HG02678 (cell line): ENCODE measurements at regions not wholly inside any gene's neighbourhood (a gene's known extent, or its start where the extent isn't known, plus 50 kb on each side); places are given as distances from the start of the nearest gene placed in this dataset.
"Not testable (repeated sequence)": the region's sequence is repeated elsewhere in the genome, so short reads cannot be mapped to it uniquely, and the experiment has no call there.

Experiments
- ATAC-seq: cut with Tn5 transposase; IDR thresholded peaks from one replicate; pipeline ENCODE4 v1.9.1; 2021; ENCODE audit warnings: mild to moderate bottlenecking, moderate library complexity; ENCODE audit not compliant: unreplicated experiment

DNA sequence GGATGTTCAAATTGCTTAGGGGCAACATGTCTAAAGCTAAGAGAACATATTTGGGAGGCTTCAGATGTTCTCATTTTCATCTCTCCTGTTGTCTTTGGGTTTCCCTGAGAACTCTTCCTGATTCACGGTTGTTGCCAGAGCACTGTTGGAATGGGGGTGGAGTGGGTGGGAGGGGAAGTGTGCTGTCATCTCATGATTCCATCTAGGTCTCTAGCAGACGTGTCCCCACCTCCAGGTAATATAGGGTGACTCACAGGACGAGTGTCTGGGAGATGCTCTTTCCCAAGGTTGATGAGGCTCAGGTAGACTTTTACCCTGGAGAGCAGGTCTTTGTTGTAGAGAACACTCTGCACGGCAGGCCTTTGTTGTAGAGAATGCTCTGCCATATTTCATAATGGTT, 636.9 kb downstream of the QKI start:
- no peak for ATAC-seq

- no peak for ATAC-seq
Observed at GRCh38 chr6:164049517-164049988, 635.0 kb downstream of the QKI start.

- ATAC-seq = no peak
Observed at GRCh38 chr6:164048840-164049516, 634.5 kb downstream of the QKI start.

GRCh38 chr6:164045082-164045481, 630.6 kb downstream of the QKI start:
- ATAC-seq = no peak

GRCh38 chr6:164043656-164044055, 629.1 kb downstream of the QKI start:
- not testable (repeated sequence) for ATAC-seq

GRCh38 chr6:164042212-164042611, 627.7 kb downstream of the QKI start:
- no peak for ATAC-seq

DNA sequence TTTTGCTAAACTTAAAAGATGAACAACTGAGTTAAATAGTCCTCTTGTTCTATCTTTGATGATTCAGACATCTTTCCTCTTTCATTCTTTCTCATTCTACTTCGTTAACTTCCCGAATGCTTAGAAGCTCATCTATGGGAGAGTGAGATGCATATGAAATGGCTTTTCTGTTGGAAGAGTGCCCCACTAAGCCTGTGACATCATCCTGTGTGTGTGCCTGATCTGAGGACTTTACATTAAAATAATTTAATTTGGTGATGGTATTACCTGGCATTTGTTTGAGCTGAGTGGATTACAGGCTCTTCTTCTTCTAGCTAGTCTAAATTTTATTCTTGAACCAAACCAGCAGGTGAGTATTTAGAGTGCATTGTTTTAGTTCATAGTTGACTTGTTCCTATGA, 626.5 kb downstream of the QKI start:
- no peak for ATAC-seq

- ATAC-seq = no peak
Observed at GRCh38 chr6:164039954-164040375, 625.4 kb downstream of the QKI start.

DNA sequence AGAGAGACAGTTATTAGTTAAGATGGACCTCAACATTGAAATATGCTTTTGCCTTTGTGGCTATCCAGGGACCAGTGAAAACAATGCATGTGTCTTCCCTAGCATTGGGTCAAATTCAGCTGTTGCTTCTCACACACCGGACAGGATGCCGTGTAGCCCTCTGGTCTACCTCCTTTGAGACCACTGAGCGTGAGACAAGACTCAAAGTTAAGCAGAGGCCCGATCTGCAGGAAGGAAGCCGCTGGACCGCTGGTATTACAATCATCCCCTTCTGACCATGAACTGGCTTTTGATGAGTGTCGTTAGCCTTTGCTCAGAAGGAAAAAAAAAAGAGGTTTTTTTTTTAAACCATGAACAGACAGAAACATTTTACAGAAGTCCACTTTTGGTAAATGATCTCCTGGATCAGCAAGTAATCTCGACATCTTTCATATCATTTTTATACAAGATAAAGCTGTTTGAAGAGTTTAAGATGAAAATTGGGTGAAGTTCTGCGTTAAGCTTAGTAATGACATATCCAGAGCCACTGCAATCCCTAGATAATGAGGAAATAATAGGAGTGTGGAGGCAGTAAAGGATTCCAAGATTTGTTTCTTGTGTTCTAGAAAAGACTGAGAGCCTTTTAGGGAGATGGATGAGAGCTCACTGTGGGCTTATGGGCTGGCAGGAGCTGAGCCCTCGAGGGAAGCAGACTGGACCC, 622.8 kb downstream of the QKI start:
- no peak for ATAC-seq

- ATAC-seq = no peak
Observed at GRCh38 chr6:164035900-164036485, 621.5 kb downstream of the QKI start.

- ATAC-seq = no peak
Observed at GRCh38 chr6:164034602-164035140, 620.2 kb downstream of the QKI start.

DNA sequence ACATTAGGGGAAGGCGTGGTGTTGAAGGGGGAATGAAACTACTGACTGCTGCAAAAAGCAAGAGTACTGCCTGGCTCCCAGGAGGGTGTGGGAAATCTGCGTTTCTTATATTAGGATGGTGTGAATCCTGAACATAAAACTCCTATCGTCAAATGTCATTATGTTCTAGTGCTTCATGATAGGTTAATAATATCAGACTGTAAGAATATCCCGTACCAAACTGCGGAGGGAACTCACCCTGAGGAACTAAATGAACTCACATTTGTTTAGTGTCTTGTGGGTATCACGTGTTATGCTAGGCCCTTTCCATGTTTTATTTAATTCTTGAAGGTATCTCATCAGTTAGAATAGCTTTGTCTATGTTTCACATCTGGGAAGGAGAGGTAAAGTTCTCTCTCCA, 610.7 kb downstream of the QKI start:
- ATAC-seq = no peak

DNA sequence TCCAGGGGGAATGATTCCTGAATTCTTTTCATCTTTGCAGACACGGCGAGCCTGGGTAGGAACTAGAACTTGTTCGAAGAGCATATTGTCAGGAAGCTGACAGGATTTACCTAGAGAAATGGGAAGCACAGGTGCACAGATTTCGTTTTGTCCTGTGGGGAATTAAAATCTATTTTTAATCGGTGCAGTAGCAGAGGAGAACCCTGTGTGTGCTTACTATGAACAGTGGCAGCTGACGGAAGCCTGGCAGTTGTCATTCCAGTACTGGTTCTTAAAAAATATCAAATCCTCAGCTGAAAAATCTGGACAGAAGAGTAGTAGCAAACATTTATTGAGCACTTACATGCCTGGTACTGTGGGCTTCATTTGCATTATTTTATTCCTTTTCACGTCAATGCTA, 609.0 kb downstream of the QKI start:
- ATAC-seq = no peak

DNA sequence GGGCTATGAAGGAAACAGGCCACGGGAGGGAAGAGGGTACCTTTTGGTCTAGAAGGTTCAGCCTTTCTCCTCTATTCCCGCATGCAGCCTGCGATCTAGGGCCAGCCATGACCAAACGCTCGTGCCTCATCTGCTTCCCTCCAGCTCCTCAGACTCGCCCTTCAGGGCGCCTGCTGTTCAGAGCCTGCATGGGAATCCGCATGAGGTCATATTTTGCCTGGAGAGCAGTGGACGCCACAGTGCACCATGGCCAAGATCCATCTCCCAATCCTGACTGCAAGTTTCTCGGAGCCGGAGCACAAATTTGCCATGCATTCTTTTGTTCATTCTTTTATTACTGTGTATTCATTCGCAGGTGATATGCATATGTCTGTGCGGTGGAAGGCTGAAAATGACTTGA, 608.1 kb downstream of the QKI start:
- no peak for ATAC-seq

DNA sequence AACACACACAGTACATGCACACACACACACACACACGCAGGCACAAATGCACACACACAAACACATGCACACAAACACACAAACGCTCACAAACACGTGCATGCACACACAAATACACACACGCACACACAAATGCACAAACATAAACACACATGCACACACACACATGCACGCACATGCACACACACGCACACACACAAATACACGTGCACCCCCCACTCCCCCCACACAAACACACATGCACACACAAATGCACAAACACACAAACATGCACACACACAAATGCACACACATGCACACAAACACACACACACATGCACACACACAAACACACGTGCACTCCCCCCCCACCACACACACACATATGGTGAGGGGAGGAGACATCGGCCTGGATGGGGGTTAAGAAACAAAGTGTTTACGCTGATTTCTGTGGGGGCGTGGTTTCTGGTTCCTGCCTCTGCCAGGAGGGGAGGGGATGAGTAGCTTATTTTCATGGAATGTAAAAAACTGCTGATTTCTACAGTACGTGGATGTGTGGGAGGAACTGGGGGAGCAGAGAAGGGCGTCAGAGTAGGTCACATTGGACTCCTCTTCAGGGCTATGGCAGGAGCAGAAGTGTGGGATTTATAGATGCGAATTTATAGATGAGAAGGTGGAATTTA, 607.2 kb downstream of the QKI start:
- no peak for ATAC-seq

- no peak for ATAC-seq
Observed at GRCh38 chr6:164020142-164020541, 605.6 kb downstream of the QKI start.

DNA sequence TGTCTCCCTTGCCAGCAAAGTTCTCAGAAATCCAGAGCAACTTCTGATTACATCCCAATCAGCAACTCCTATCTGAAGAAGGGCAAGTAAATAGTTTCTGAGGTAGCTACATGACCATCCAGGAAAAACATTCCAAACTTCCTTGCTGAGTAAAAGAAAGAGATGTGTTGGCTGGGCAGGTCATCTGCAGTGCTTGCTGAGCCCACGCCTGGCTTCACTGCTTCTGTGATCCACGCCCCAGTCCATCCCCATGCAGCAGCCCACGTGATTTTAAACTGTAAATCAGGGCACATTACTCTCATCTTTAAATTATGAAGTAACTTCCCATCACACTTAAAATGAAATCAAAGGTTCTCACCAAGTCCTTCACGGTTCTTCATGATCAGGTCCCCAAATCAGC, 603.6 kb downstream of the QKI start:
- ATAC-seq = no peak

DNA sequence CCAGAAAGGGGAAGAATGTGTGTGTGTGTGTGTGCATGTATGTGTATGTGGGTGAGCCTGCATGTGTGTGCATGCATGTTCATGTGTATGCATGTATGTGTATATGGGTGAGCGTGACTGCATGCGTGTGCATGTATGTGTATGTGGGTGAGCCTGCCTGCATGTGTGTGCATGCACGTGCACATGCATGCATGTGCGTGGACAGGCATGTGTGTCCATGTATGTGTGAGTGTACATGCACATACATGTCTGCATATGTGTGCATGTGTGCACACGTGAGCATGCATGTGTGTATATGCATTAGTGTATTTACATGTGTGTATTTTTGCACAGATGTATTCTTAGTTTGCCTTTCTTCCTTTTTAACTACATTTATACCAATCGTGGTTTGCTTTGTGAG, 601.5 kb downstream of the QKI start:
- ATAC-seq = no peak

GRCh38 chr6:164015088-164015484, 600.6 kb downstream of the QKI start:
- no peak for ATAC-seq

GRCh38 chr6:164014346-164015087, 600.0 kb downstream of the QKI start:
- no peak for ATAC-seq
